Epithelial cell of esophagus (primary cell): ENCODE measurements at regions not wholly inside any gene's neighbourhood (a gene's known extent, or its start where the extent isn't known, plus 50 kb on each side); places are given as distances from the start of the nearest gene placed in this dataset.

ENCODE experiments used
- DNase-seq: peaks from one replicate; pipeline ENCODE4 v3.0.0; 2010; ENCODE audit warnings: low read depth
- H3K4me3 ChIP-seq: 2 replicates; pipeline ENCODE4 v1.5.1; 2011; ENCODE audit warnings: mild to moderate bottlenecking, low read length, control low read depth
- TF ChIP-seq, protein P1 (sequence below): IDR thresholded peaks from 2 replicates; pipeline ENCODE4 v1.5.1; 2011; ENCODE audit warnings: low read depth, mild to moderate bottlenecking, low read length, control low read depth, inconsistent platforms; ENCODE audit not compliant: insufficient read depth; ENCODE audit errors: missing control alignments

DNA sequence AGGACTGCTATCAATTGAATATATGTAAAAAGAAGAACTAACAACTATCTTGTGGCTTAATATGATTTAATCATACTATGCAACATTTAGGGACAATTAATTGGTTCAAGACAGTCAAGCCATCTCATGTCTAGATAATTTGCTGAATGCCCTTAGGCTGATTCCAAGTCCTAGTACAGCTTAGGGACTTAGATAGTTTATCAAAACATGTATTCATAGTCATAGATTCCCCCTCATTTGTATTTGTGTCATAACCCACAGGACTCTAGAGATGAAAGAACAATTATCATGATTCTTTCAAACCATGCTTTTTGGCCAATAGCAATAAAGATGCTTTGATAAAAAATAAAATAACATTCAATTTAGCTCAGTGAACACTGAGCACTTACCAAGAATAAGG lies 607.6 kb downstream of the SLITRK1 start:
- DNase-seq: no peak
- H3K4me3 ChIP-seq: no peak overlapping the region
- TF ChIP-seq, protein P1, sequence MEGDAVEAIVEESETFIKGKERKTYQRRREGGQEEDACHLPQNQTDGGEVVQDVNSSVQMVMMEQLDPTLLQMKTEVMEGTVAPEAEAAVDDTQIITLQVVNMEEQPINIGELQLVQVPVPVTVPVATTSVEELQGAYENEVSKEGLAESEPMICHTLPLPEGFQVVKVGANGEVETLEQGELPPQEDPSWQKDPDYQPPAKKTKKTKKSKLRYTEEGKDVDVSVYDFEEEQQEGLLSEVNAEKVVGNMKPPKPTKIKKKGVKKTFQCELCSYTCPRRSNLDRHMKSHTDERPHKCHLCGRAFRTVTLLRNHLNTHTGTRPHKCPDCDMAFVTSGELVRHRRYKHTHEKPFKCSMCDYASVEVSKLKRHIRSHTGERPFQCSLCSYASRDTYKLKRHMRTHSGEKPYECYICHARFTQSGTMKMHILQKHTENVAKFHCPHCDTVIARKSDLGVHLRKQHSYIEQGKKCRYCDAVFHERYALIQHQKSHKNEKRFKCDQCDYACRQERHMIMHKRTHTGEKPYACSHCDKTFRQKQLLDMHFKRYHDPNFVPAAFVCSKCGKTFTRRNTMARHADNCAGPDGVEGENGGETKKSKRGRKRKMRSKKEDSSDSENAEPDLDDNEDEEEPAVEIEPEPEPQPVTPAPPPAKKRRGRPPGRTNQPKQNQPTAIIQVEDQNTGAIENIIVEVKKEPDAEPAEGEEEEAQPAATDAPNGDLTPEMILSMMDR: no peak

DNA sequence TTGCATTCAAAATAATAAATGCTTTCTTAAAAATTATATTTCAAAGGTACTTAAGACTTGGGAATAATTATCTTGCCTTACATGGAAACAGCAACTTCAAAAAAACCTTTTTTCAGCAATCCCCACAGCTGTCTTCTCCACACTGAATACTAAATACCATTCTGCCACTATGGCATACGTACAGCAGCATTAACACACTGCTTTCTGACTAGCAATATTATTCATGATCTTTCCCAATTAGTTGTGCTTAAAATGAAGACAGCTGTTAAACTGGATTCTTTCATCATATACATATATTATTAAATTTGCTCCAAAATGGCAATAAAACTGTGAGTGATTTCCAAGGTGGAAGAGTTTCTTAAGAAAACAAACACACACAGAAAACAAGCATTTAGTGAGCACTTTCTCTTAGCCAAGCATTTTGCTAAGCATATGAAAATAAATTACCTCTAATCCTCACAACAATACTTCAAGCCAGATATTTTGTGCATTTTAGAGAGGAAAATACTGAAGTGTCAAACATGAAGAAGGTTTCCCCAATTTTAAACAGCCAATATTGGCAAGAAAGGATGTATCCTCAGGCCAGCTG lies 609.5 kb downstream of the SLITRK1 start:
- DNase-seq: no peak
- TF ChIP-seq, protein P1: no peak
- no peak overlapping the region for H3K4me3 ChIP-seq

DNA sequence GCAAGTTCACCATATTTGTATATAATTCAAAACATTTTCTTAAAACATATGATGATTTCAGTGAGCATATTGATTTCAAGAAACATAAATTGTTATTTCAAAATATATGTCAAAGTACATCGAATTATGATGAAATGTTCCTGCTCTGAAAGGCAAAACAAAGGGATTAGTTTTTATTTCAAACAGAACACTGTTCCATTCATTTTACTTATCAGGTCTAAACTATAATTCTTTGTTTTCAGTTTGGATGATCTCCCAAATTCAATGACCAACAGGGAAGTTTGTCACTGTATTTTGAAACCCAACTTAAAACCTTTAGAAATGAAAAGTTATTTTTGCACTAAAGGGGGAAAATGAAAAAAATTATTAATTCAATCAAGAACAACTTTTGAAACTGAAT lies 610.2 kb downstream of the SLITRK1 start:
- TF ChIP-seq, protein P1: no peak
- no peak overlapping the region for H3K4me3 ChIP-seq
- DNase-seq: no peak

DNA sequence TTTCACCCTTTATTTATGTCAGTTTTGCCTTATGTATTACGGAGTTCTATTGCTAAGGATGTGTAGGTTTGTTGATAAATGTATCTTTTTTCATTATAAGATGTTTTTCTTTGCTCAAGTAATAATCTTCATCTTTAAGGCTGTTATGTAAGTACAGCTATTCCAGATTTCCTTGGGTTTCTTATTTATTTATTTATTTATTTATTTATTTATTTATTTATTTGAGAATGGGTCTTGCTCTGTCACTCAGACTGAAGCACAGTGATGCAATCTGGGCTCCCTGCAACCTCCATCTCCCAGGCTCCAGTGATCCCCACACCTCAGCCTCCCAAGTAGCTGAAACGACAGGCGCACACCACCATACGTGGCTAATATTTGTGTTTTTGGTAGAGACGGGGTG lies 617.0 kb downstream of the SLITRK1 start:
- TF ChIP-seq, protein P1: no peak
- no peak for DNase-seq
- H3K4me3 ChIP-seq: no peak overlapping the region

DNA sequence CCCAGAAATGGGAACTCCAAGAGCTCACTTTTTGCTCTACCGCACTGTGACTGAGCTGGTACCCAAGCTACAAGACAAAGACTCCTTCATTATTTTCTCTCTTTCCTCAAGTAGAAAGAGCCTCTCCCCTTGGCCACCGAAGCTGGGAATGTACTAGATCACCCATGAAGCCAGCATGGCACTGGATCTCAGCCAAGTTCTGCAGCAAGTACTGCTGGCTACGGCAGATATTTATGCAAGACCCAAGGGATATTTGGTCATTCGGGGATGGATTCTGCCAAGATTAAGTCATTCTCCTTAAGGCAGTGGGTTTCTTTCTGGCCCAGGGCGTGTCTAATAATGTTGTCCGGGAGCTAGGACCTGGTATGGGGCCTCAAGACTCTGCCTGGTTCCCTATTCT lies 633.5 kb downstream of the SLITRK1 start:
- peak; percentile 14 for DNase-seq
- TF ChIP-seq, protein P1: no peak
- no peak overlapping the region for H3K4me3 ChIP-seq

DNA sequence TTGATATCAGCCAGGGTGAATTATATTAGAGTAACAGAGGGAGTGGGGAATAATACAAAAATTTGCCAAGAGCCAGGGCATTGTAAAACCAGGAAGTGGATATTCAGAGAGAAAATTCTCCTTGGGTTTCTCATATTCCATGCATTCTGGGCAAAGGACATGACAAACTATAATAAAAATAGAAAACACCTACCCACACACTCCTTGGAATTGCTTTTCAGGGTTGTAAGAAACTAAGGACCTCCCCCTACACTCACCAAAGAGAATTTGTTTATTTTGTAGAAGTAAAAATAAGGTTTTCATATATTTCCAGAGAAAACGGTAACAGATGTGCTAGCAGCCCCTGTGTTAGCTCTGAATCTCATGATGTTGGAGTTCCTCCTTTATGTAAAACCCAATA lies 649.6 kb downstream of the SLITRK1 start:
- TF ChIP-seq, protein P1: no peak

DNA sequence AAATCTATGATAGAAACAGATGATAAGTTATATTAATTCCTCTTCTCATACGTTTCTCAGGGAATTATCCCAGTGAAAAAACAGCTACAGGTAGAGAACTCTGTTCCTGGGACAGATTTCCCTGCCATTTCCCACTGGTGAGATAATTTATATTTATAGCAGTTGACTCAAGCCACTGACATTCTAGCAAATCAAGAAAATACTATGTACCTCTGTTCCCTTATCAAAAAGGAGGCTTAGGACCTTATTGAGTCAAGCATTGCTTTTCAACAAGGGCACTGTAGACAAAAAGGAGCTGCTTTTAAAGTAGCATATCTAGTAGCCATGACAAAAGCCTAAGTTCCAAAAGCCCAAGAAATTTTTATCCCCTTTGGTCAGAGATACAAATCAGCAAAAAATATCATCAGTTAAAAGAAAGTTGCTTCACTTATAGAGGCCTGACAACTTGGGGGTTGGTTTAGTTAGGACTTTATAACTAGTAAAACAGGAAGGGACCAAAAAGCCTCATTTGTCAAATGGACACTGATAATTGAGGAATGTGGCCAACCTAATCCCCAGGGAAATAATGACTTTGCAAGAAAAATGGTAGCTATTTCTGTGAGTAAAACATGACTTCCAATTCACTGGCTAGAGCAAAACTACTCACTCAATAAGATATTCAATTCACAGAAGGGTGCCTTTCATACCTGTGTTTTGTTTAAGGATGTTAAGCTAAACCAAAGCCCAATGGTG lies 652.5 kb downstream of the SLITRK1 start:
- no peak for DNase-seq
- TF ChIP-seq, protein P1: no peak
- no peak overlapping the region for H3K4me3 ChIP-seq

More for the DNA sequence above, 649.6 kb downstream of the SLITRK1 start:
- no peak overlapping the region for H3K4me3 ChIP-seq
- no peak for DNase-seq
